Endothelial cell of umbilical vein (primary cell): ENCODE measurements at regions not wholly inside any gene's neighbourhood (a gene's known extent, or its start where the extent isn't known, plus 50 kb on each side); places are given as distances from the start of the nearest gene placed in this dataset.

ENCODE experiments used
- BruUV-seq: library from RNA; stranded (reverse); fragments of 400-500 nt; replicated peaks from 2 replicates; lab custom pipeline; 2021; lab: Mats Ljungman, UMichigan
- CTCF ChIA-PET: fragments of 300-600, 350-600 bp; sonication (Branson Sonifier 250); formaldehyde crosslinking; loops from one replicate; lab custom pipeline; 2021; ENCODE audit warnings: antibody characterized with exemption, inconsistent platforms; lab: Charles Lee
- POLR2A ChIA-PET: fragments of 300-600, 350-600 bp; sonication (Branson Sonifier 250); formaldehyde crosslinking; loops from one replicate; lab custom pipeline; 2021; ENCODE audit warnings: antibody characterized with exemption, inconsistent platforms; lab: Charles Lee
- DNase-seq: peaks from one replicate; pipeline ENCODE4 v3.0.0-alpha.2; 2011; ENCODE audit warnings: low read depth, low spot score
- FAIRE-seq: peaks from 2 replicates; lab custom pipeline; 2011; peaks lifted over from hg19 to GRCh38; lab: Jason Lieb, UNC
- H2AFZ ChIP-seq: 2 replicates; pipeline ENCODE4 v1.6.0; 2012; ENCODE audit warnings: low read depth, low read length, control low read depth, inconsistent platforms
- H3K27ac ChIP-seq: 2 replicates; pipeline ENCODE4 v1.5.1; 2011; ENCODE audit warnings: low read depth, mild to moderate bottlenecking, control low read depth, low read length, moderate library complexity; ENCODE audit not compliant: insufficient read depth
- H3K27me3 ChIP-seq, 2 experiments: 2 replicates each; pipeline versions ENCODE4 v1.6.0 to v1.6.1; 2011; ENCODE audit warnings: low read length in 2 of 2, mixed read lengths in 1 of 2; ENCODE audit not compliant: control insufficient read depth in 2 of 2, insufficient read depth in 2 of 2
- H3K36me3 ChIP-seq, 2 experiments: 2 replicates in 1 of 2; 3 replicates in 1 of 2; pipeline ENCODE4 v1.5.1; 2011; ENCODE audit warnings: low read length in 2 of 2, mild to moderate bottlenecking in 1 of 2, moderate library complexity in 1 of 2; ENCODE audit not compliant: control insufficient read depth in 2 of 2, insufficient read depth in 2 of 2; ENCODE audit errors: extremely low read depth in 1 of 2
- H3K4me1 ChIP-seq: 3 replicates; pipeline ENCODE4 v1.5.1; 2011; ENCODE audit warnings: mild to moderate bottlenecking, low read length; ENCODE audit not compliant: control insufficient read depth, insufficient read depth; ENCODE audit errors: extremely low read depth
- H3K4me2 ChIP-seq: 2 replicates; pipeline ENCODE4 v1.6.1; 2011; ENCODE audit warnings: low read length, control low read depth, mixed read lengths; ENCODE audit not compliant: insufficient read depth
- H3K4me3 ChIP-seq, 3 experiments: fragments of 200-600 bp in 1 of 3; sonication (generic), shearing (Covaris generic) in 1 of 3; replicated peaks in 1 of 3; 2 replicates each; pipeline ENCODE4 v1.5.1; 2011 to 2016; ENCODE audit warnings: control low read depth in 3 of 3, low read length in 3 of 3, mild to moderate bottlenecking in 2 of 3, inconsistent platforms in 1 of 3, low read depth in 1 of 3, moderate library complexity in 1 of 3; ENCODE audit not compliant: insufficient read depth in 1 of 3
- H3K79me2 ChIP-seq: 2 replicates; pipeline ENCODE4 v1.6.0; 2012; ENCODE audit warnings: low read length, inconsistent platforms; ENCODE audit not compliant: control insufficient read depth, insufficient read depth
- H3K9ac ChIP-seq: replicated peaks from 2 replicates; pipeline ENCODE3; 2011; ENCODE audit warnings: low read length, control low read depth; ENCODE audit not compliant: insufficient read depth; ENCODE audit errors: extremely low read depth
- H3K9me1 ChIP-seq: replicated peaks from 3 replicates; pipeline ENCODE4 v1.6.0; 2011; ENCODE audit warnings: mild to moderate bottlenecking, low read length; ENCODE audit not compliant: control insufficient read depth, insufficient read depth; ENCODE audit errors: extremely low read depth
- H3K9me3 ChIP-seq: replicated peaks from 2 replicates; pipeline ENCODE4 v1.5.1; 2012; ENCODE audit warnings: low read length, inconsistent platforms; ENCODE audit not compliant: control insufficient read depth, insufficient read depth
- H4K20me1 ChIP-seq: replicated peaks from 2 replicates; pipeline ENCODE3; 2011; ENCODE audit warnings: mild to moderate bottlenecking, low read length; ENCODE audit not compliant: control insufficient read depth, insufficient read depth; ENCODE audit errors: extremely low read depth
- CTCF ChIP-seq, 2 donors: IDR thresholded peaks; 1 replicate in 1 of 2; 2 replicates in 1 of 2; pipeline ENCODE4 v1.5.1; 2011; ENCODE audit warnings: low read length in 2 of 2, mild to moderate bottlenecking in 2 of 2, moderate library complexity in 2 of 2, control low read depth in 1 of 2, inconsistent platforms in 1 of 2, low read depth in 1 of 2; ENCODE audit not compliant: insufficient read depth in 1 of 2; ENCODE audit errors: extremely low read depth in 1 of 2
- EZH2 ChIP-seq: IDR thresholded peaks from 2 replicates; pipeline ENCODE4 v1.6.1; 2012; ENCODE audit warnings: borderline replicate concordance, low read depth, mild to moderate bottlenecking, moderate library complexity, low read length, inconsistent platforms; ENCODE audit not compliant: severe bottlenecking
- FOS ChIP-seq: IDR thresholded peaks from 2 replicates; pipeline ENCODE4 v1.6.1; 2011; ENCODE audit warnings: mild to moderate bottlenecking, low read length, moderate library complexity, borderline replicate concordance; ENCODE audit not compliant: insufficient read depth
- GATA2 ChIP-seq: IDR thresholded peaks from 2 replicates; pipeline ENCODE4 v1.7.0; 2011; ENCODE audit warnings: low read depth, mild to moderate bottlenecking, moderate library complexity, mixed read lengths, low read length; ENCODE audit not compliant: insufficient read length, insufficient read depth
- JUN ChIP-seq: IDR thresholded peaks from 2 replicates; pipeline ENCODE4 v1.6.1; 2011; ENCODE audit warnings: borderline replicate concordance, low read depth; ENCODE audit not compliant: insufficient read length, insufficient read depth
- MAX ChIP-seq: IDR thresholded peaks from 2 replicates; pipeline ENCODE4 v1.6.1; 2011; ENCODE audit not compliant: insufficient read depth, insufficient read length
- POLR2A ChIP-seq: IDR thresholded peaks from 2 replicates; pipeline ENCODE4 v1.6.1; 2012; ENCODE audit warnings: low read depth, mild to moderate bottlenecking, control low read depth, low read length
- POLR2AphosphoS5 ChIP-seq: IDR thresholded peaks from 2 replicates; pipeline ENCODE4 v1.6.1; 2012; ENCODE audit warnings: low read depth, mild to moderate bottlenecking, control low read depth, low read length, moderate library complexity; ENCODE audit not compliant: insufficient read depth
- dilution Hi-C: fragments of 300-500 bp; cut with MboI; formaldehyde crosslinking; loops from one replicate; pipeline ENCODE4 v1.15.0; 2019; ENCODE audit warnings: low sequenced_read_pairs; ENCODE audit not compliant: extremely low pct_ligation_motif_present
- intact Hi-C: fragments of 100-400 bp; cut with micrococcal nuclease; formaldehyde crosslinking; loops from one replicate; pipeline ENCODE4 v1.10.0; 2022

DNA sequence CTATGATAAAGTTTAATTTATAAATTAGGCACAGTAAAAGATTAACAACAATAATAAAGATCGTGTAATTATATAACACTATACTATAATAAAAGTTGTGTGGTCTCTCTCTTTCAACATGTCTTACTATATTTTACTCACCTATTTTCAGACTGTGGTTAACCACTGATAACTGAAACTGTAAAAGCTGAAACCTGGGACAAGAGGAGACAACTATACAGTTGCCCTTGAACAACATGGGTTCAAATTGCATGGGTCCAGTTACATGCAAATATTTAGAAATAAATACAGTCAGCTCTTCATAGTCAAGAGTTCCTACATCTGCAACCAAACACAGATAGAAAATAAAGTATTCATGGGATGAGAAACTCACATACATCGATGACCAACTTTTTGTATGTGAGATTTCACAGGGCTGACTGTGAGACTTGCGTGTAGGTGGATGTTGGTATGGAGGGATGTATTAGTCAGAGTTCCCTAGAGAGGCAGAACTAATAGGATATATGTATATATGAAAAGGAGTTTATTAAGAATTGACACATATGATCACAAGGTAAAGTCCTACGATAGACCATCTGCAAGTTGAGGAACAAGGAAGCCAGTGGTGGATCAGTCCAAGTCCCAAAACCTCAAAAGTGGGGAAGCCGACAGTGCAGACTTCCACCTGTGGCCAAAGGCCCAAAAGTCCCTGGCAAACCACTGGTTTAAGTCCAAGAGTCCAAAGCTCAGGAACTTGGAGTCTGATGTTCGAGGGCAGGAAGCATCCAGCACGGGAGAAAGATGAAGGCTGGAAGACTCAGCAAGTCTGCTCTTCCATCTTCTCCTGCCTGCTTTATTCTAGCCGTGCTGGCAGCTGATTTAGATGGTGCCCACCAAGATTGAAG is 359.5 kb downstream of the INSC start:
- Histone ChIP-seq H3K4me3 (no peak overlapping the region), H3K9ac (no peak overlapping the region), H3K4me1 (no peaks in the 10 kb centered on the region), H3K27me3 (no peaks in the 10 kb centered on the region), H3K4me2 (no peak overlapping the region), H4K20me1 (no peaks in the 10 kb centered on the region), H3K79me2 (no peaks in the 10 kb centered on the region), H3K9me1 (no peaks in the 10 kb centered on the region), H2AFZ (no peak overlapping the region), H3K36me3 (no peaks in the 10 kb centered on the region), H3K9me3 (no peaks in the 10 kb centered on the region), H3K27ac (no peak overlapping the region)
- ChIA-PET CTCF (no interaction called here), POLR2A (no interaction called here)
- no peak for DNase-seq
- FAIRE-seq, result no peak
- no TSS peak for BruUV-seq
- TF ChIP-seq POLR2AphosphoS5 (no peak), JUN (no peak), GATA2 (no peak), CTCF (IDR thresholded peaks at IDR 0.05; ENCODE audit: extremely low read depth in 1 of 2, insufficient read depth in 1 of 2, low read depth in 1 of 2, low read length in 2 of 2) (no peak), MAX (no peak), POLR2A (no peak), FOS (no peak), EZH2 (no peak)
- dilution Hi-C loops (no loop called here), intact Hi-C loops (no loop called here)
